ENCODE measurements at regions not wholly inside any gene's neighbourhood (a gene's known extent, or its start where the extent isn't known, plus 50 kb on each side); places are given as distances from the start of the nearest gene placed in this dataset.
A peak's percentile ranks its signal among the peaks of the same experiment; 100 is the strongest.

GRCh38 chr4:28555866-28556265, 1695.2 kb downstream of the STIM2 start:
- DNase-seq = no peak

GRCh38 chr4:28557755-28558154, 1697.1 kb downstream of the STIM2 start:
- DNase-seq = no peak

DNA sequence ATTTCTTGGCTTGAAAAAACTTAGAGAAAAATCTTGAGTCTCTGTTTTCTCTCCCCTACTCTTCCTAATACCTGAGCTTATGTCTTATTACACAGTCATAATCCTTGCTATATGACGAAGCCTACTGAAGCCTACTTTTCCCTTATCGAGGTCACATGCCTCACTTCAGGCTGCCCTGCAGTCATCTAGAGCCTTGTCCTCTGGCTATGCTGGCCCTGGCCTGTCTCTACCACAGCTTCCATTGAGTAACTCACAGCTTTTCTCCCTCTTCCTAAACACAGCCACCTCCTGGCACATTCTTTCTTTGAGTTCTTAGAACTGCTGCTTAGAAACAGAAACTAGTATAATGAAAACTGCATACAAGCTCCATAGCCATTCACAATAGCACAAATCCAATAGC, 1698.3 kb downstream of the STIM2 start:
- no peak for DNase-seq

DNA sequence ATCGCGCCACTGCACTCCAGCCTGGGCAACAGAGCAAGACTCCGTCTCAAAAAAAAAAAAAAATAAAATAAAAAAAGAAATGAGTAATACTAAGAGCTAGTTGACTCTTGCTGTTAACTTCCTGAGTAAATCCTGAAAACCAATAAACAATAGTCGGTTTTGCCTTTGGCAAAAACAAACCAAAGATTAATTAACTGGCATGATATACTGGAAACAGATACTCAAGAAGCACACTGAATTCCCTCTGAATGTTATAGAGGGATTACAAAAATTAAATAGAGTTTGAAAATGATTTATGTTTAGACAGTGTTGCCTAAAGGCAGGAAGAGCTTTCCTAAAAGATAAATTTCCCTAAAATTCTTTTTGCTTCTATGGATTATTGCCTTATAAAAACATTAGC, 1702.3 kb downstream of the STIM2 start:
- DNase-seq = no peak

GRCh38 chr4:28565396-28565795, 1704.8 kb downstream of the STIM2 start:
- no peak for DNase-seq

DNA sequence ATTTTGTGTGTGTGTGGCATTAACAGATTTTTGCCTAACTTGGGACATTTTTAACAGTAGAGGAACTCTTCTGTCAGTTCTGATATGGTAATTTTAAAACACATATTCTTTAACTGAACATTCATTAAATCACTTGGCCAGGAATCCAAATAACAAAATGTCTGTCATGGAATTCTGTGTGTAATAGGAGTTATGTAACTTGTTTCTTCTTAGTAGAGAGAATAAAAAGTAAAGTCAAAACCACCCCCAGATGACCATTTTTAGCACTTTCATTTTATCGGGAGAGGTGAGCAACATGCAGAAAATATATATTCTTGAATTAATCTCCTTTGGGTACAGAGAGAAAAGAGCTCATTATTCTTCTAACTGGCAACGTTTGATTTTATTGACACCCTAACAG, 1740.3 kb downstream of the STIM2 start:
- no peak for DNase-seq

DNA sequence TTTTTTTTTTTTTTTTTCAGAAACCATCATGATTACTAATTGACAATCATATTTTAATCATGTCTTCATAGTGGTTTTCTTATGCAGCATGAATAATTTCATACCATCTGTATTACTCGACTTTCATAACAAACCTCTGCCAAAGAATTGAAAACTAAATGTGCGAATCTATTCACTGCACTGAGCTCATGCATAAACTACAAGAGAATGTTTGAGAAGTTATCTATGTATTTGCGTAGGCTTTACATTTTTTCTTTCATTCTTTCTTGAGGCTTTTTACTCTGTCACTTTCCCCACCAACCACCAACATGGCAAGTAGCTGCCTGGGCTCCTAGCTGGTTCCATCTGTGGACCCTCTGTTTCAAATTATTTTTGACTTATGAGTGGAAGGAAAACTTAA, 1761.0 kb downstream of the STIM2 start:
- DNase-seq = no peak

- DNase-seq = no peak
Measured at GRCh38 chr4:28636971-28637370, 1776.3 kb downstream of the STIM2 start.

- DNase-seq = no peak
Measured at GRCh38 chr4:28639747-28640146, 1779.1 kb downstream of the STIM2 start.

GRCh38 chr4:28654618-28655017, 1794.0 kb downstream of the STIM2 start:
- no peak for DNase-seq

GRCh38 chr4:28665306-28665705, 1804.7 kb downstream of the STIM2 start:
- DNase-seq = no peak

GRCh38 chr4:28675582-28675981, 1814.9 kb downstream of the STIM2 start:
- DNase-seq = no peak

DNA sequence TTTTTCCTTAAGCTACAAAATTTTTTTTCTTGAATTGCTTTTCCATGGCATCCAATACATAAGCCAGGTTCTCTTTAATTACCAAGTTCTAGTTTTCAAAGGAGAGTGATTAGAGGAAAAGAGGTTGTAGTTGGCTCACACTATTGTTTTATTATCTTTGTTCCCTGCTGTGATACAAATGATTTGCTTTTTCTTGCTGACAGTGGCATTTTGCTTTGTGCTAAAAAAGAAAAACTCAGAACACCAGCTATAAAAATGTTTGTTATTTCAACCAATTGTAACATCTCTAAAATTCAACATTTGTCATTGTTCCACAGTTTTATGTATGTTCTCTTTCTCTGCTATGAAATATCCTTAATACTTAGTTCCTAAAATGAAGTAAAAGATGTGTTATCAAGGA, 1817.2 kb downstream of the STIM2 start:
- no peak for DNase-seq

- DNase-seq = no peak
Measured at GRCh38 chr4:28682847-28683246, 1822.2 kb downstream of the STIM2 start.

- DNase-seq = peak; percentile 38 to 74
Measured at GRCh38 chr4:28686618-28687017, 1826.0 kb downstream of the STIM2 start.

DNA sequence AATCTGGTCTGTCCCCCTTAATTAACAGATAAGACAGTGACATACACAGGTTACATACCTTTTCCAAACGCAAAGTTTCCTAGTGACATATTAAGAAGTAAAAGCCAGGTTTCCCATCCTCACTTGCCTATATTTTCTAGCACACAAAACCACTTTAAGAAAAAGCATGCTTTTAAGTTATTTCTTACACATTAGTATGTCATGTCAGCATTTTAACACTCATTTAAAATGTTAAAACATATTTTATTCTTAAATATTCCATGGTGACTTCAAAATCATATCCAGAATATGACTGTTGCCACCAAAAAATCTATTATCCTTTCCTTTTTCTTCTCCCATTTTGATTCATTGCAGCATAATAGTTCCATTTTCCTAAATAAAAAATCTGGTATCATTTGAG, 1830.2 kb downstream of the STIM2 start:
- DNase-seq = no peak

DNA sequence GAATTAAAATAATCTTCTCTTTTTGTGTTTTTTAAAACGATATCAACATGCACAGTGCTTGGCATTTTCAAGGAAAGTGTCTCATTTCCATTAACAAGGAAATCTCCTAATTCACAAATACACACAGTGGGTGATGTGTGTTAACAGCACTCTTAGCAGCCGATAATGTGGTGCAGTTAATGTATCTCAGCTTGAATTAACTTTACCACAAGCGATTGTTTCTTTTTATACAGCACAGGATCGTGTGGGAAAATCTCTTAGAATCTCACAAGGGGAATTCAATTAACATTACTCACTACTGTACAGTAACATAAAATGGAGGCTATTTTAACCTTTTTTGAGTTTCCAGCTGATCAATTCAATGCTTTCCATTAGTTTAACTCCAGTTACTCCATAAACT, 1841.9 kb downstream of the STIM2 start:
- DNase-seq = peak in 1 of 2 experiments; percentile 9

DNA sequence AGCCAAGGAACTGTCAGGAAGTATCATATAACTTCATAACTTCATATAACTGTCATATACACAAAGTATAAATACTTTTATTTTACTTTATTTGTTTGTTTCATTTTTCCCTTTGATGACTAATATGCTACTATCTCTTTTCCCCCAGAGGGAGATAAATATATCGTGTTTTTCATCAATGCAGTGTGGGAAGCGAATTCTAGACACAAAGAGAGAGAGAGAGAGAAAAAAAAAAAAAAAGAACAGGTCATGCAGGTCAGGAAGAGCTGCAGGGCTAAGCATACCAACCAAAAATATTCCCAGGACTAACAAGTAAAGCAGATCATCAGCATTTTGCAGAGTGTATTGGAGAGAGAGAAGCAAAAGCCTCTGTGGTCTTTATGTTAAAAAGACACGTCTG, 1849.2 kb downstream of the STIM2 start:
- no peak for DNase-seq

GRCh38 chr4:28723371-28723770, 1862.7 kb downstream of the STIM2 start:
- no peak for DNase-seq

GRCh38 chr4:28724239-28724638, 1863.6 kb downstream of the STIM2 start:
- no peak for DNase-seq

- no peak for DNase-seq
Measured at GRCh38 chr4:28730304-28730703, 1869.7 kb downstream of the STIM2 start.

GRCh38 chr4:28744066-28744465, 1883.4 kb downstream of the STIM2 start:
- no peak for DNase-seq

- DNase-seq = peak in 1 of 2 experiments; percentile 15
Measured at GRCh38 chr4:28754376-28754775, 1893.7 kb downstream of the STIM2 start.

GRCh38 chr4:28755081-28755480, 1894.4 kb downstream of the STIM2 start:
- no peak for DNase-seq

DNA sequence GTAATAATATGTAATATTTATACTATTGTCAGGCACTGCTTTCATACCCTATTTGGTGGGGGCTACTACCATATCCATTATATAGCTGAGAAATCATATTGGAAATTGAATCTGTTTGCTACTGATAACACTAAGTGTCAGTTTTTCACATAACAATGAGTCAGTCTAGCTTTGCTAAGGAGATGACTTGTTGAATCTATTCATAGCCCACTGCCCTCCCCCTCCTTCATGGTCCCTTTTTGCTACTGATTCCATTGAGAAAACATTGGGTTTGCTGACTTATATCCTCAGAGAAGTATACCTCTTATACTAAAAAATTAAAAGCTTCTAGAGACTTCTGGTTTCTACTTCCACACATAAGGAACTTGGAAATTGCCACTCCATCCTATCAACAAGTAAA, 1898.4 kb downstream of the STIM2 start:
- no peak for DNase-seq

DNA sequence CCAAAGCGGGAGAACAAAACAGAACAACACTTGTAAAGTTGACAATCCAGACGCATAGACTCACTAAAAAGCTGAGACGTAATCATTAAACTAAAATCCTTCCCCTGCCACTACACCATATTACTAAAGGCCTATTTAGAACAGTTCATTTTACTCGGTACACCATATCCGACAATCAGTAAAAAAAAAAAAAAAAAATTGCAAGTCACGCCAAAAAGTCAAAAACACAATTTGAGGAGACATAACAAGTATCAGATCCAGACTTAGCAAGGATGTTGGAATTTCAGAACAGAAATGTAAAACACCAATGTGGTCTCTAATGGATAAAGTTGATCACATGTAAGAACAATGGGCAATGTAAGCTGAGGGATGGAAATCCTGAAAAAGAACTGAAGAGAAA, 1899.4 kb downstream of the STIM2 start:
- DNase-seq = no peak

Measured in NCI-H2081 (cell line).